ENCODE measurements at regions not wholly inside any gene's neighbourhood (a gene's known extent, or its start where the extent isn't known, plus 50 kb on each side); places are given as distances from the start of the nearest gene placed in this dataset.

DNA sequence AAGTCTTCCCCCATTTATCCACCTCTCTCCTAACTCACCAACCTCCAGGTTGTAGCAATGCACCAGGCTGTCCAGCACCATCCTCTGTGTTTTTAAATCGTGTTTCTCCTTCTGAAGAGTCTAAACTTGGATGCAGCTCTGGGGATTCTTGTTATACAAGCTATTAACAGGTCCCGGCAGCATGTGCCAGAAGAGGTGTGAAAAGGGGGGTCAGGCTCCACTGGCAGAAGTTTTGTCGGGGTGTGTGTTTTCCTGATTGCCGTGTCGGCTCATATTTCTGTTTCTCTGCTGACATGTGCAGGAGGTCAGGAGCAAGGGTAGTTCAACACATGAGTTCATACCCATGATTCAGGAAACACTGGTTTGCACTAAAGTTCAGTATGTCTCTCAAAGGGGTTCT, 658.6 kb upstream of the CAMK1G start:
- TF ChIP-seq EZH2phosphoT487 (IDR thresholded peaks at IDR 0.05; ENCODE audit: low read length) = no peak
- TF ChIP-seq, protein P1, sequence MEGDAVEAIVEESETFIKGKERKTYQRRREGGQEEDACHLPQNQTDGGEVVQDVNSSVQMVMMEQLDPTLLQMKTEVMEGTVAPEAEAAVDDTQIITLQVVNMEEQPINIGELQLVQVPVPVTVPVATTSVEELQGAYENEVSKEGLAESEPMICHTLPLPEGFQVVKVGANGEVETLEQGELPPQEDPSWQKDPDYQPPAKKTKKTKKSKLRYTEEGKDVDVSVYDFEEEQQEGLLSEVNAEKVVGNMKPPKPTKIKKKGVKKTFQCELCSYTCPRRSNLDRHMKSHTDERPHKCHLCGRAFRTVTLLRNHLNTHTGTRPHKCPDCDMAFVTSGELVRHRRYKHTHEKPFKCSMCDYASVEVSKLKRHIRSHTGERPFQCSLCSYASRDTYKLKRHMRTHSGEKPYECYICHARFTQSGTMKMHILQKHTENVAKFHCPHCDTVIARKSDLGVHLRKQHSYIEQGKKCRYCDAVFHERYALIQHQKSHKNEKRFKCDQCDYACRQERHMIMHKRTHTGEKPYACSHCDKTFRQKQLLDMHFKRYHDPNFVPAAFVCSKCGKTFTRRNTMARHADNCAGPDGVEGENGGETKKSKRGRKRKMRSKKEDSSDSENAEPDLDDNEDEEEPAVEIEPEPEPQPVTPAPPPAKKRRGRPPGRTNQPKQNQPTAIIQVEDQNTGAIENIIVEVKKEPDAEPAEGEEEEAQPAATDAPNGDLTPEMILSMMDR (IDR thresholded peaks at IDR 0.05; ENCODE audit: low read length) = no peak

Data from MM.1S (cell line).